GM18909 (cell line): ENCODE measurements at regions not wholly inside any gene's neighbourhood (a gene's known extent, or its start where the extent isn't known, plus 50 kb on each side); places are given as distances from the start of the nearest gene placed in this dataset.
"Not testable (repeated sequence)": the region's sequence is repeated elsewhere in the genome, so short reads cannot be mapped to it uniquely, and the experiment has no call there.

Experiments
- ATAC-seq: cut with Tn5 transposase; IDR thresholded peaks from one replicate; pipeline ENCODE4 v1.9.1; 2021; ENCODE audit warnings: mild to moderate bottlenecking; ENCODE audit not compliant: unreplicated experiment, poor library complexity

DNA sequence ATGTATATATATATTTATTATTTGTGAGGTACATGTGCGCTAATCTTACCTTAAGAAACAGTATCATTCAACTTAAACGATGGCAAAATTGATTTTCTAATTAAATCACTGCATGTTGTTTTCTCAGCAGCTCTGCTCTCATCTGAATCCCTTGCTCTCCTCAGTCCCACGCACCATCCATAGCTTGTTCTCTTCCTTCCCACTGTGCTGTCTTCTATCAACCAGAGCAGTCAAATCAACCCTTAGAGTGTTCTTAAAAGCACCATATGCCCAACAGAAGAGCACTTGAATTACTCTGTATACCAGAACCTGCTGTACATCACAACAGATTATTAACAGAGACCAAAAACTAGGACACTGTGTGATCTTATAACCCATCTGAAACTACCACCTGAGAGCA lies 209.4 kb upstream of the G2E3 start:
- no peak for ATAC-seq

- no peak for ATAC-seq
These were observed 204.5 kb upstream of the G2E3 start for GRCh38 chr14:30354439-30354838.

DNA sequence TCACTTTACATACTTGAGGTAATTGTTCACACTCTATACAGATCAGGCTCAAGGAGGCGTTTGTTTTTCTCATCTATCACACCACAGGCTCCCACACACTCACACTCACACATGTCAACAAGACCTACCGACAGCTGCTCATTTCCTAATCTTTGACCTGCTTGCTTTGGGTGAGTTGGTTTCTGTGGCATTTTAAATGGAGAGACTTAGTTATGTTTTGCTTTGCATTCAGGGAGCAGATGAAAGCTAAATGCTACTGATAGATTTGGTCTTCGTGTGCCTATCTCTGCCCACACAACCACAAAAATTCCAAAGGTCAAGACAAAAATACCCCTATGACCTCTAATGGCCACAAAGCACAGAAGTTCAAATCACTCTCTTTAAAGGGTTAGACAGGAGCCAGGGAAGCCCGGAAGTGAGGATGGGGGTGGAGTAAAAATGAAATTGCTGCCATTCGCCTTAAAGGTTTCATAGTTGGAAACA lies 203.5 kb upstream of the G2E3 start:
- ATAC-seq: peak; percentile 75

DNA sequence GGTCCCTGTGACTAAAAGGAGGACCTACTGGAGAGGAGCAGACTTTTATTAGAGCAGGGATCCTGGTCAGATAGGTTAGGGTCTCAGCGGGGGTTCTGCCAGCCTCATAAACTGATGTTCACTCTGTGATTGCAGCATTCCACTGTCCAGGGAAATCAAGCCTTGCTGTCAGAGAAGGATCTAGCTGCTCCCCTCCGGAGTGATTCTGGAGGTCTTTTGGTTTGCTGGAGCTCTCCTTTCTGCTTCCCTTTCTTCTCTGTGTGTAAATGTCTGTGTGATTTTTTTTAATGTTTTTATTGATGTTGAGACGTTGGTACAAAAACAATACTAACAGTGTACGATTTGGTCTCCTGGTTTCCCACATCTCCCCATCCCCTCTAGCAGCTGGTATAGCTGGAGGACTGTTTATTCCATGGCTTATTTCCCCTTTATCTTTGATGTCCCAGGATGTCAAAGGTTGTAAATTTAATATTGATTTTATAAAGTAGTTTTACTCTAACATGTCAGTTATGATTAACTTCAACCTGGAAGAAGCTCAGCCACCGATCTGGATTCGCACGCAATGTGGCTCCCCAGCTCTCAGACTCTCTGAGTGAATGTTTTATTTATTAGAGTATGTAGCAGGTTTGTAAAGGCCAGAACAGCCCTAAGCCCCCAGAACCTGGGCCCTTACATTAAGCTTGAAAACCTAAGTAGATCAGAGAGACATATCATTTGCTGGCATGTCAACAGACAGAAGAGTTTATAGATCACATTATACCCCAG lies 202.3 kb upstream of the G2E3 start:
- no peak for ATAC-seq

- ATAC-seq: no peak
These were observed 201.2 kb upstream of the G2E3 start for GRCh38 chr14:30357791-30358190.

DNA sequence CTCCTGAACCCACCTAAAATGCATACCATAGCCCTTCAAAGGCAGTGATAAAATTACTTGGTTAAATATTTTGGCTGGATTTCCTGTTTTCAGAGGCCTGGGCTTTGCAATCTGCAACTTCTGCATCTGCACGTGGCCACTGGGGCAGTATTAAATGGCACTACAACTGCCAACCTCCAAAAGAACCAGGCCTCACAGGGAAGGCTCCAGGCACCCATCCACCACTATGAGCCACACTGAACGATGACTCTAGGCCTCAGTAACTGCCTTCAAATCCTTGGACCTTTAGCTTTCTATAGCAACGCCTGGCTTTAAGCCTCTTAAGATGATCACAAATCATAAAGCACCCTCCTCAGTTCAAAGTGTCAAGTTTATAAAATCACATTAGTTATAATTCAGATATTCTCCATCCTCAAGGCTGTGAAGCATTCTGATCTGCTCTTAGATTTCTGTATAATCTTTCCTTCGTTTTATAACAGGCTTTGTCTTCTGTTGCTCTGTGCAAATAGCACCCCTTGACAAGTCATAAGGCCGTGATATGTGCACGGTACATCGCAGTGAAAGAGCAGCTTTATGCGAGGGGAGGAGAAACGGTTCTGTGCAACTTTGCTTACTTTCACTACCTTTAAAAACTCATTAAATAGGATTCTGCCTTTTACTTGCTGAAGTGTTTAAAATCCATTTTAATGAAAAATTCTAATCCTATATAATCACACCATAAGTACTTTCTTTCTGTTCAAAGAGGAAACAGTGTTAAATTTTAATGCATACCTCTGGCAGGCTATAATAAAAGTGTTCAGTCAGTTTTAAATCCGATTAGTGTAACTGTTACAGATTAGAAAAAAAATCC lies 196.4 kb upstream of the G2E3 start:
- ATAC-seq: no peak

GRCh38 chr14:30363219-30363880 lies 195.6 kb upstream of the G2E3 start:
- ATAC-seq: not testable (repeated sequence)

DNA sequence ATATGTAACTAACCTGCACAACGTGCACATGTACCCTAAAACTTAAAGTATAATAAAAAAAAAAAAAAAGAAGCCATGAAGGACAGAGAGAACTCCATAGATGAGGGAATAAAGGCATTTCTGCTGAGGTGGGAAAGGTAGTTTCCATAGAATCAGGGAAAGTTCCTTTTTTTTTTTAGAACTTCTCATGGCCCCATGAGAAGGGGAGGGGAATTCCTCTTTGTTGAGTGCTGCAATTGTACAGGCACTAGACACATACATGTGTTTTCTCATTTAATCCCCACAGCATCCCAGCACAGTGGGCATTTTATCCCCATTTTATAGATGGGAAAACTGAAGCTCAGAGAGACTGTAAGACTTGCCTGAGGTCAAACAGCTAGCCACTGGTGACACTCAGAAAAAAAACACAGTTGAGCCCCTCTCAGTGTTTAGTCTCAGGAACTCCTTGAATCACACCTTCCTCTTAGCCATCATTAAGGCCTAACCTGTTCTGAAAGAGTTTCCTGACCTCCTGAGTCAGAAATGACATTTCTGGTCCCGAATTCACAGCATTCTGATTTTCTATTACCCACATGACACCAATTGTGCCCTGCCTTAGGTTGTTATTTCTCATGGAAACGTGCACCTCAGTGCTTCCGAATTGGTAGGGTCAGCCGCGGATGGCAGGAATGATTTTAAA lies 189.3 kb upstream of the G2E3 start:
- ATAC-seq: no peak

GRCh38 chr14:30373053-30373452 lies 185.9 kb upstream of the G2E3 start:
- no peak for ATAC-seq

DNA sequence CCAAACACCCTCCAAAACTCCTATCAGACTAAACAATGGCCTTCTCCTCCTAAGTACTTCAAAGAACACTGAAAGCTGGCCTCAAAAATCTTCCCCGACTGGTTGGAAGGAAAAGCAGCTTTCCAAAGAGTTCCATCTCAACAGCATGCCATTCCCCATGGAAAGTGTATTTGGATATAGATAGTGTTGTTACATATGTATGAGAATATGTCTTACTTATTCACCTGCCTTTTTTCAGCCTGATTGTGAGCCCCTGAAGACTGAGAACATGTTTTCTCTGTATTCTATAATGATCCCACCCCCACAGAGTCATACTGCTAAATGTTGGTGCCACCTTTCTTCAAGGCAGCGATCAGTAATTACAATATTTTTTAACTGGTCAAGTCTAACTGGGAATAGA lies 185.4 kb upstream of the G2E3 start:
- no peak for ATAC-seq

- peak; percentile 99 for ATAC-seq
These were observed 183.6 kb upstream of the G2E3 start for GRCh38 chr14:30375296-30375892.

GRCh38 chr14:30381861-30382480 lies 177.0 kb upstream of the G2E3 start:
- no peak for ATAC-seq

GRCh38 chr14:30385925-30386324 lies 173.0 kb upstream of the G2E3 start:
- ATAC-seq: no peak

DNA sequence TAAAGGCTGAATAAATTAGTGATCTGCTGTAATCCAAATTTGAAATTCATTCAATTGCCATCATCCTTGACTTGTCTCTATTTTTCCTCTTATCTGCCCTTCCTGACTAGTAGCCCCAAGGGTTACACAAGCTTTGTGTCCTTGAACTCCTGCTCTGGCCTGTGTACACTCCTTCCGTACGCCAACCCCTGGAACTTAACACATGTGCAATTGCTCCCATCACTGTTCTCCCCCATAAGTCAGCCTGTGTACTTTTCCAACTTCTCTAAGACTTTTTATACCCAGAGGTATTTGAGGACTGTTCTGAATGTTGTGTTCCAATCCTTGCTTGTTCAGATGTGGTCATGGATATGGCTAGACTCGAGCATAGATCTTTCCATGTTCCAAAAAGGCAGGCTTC lies 171.1 kb upstream of the G2E3 start:
- ATAC-seq: no peak

DNA sequence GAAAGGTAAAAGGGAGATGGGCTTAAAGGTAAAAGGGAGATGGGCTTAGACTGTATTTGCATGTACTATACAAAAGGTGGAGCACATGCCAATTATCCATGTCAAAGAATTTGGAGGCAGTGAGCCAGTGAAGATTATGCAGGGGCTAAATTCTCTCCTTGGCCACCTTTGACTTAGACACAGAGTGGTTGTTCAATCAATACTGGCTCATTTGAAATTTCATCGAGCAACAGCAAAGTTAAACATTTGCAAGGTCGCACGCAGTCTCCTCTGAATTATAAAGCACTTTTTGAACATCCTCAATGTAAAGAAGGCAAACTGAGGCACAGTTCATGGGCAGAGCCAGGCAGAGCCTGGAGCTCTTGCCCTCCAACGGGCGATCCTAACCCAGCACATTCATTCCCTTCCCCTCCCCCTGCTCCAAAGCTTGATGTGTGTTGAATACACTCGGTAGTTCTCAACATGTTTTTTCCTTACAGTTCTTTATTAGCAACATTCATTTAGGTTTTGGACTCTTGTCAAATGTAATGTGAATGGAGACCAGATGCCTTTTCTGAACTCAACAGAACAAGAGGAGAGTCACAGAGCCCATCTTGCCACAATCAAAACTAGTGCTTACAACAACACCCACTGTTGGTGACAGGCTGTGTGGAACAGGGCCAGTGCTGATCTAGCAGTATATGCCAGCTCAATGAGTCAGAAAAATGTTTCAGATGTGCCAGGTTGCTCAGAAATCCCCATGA lies 169.7 kb upstream of the G2E3 start:
- no peak for ATAC-seq

- no peak for ATAC-seq
These were observed 169.0 kb upstream of the G2E3 start for GRCh38 chr14:30389877-30390385.

- no peak for ATAC-seq
These were observed 163.9 kb upstream of the G2E3 start for GRCh38 chr14:30395065-30395464.

- ATAC-seq: no peak
These were observed 156.1 kb upstream of the G2E3 start for GRCh38 chr14:30402846-30403245.

- ATAC-seq: no peak
These were observed 155.2 kb upstream of the G2E3 start for GRCh38 chr14:30403791-30404190.
